Ovary (tissue), 3 donors: ENCODE measurements at regions not wholly inside any gene's neighbourhood (a gene's known extent, or its start where the extent isn't known, plus 50 kb on each side); places are given as distances from the start of the nearest gene placed in this dataset.

ENCODE experiments used
- EP300 ChIP-seq: sonication (generic); formaldehyde crosslinking; IDR thresholded peaks from one replicate; pipeline ENCODE4 v1.6.1; 2017; ENCODE audit warnings: antibody characterized with exemption
- POLR2A ChIP-seq: fragments of 450-650 bp; IDR thresholded peaks from one replicate; pipeline ENCODE4 v1.6.1; 2017; ENCODE audit warnings: antibody characterized with exemption, mild to moderate bottlenecking, moderate library complexity
- TF ChIP-seq, protein P1 (sequence below), 3 donors: fragments of 450-650 bp in 2 of 3; fragments of 200-600 bp in 1 of 3; IDR thresholded peaks; one replicate each; pipeline versions ENCODE4 v1.5.1 to v1.8.0; 2016 to 2022; ENCODE audit warnings: antibody characterized with exemption in 3 of 3, mild to moderate bottlenecking in 1 of 3
- donor health status: DM: no; HTN: no; CAD: no.

DNA sequence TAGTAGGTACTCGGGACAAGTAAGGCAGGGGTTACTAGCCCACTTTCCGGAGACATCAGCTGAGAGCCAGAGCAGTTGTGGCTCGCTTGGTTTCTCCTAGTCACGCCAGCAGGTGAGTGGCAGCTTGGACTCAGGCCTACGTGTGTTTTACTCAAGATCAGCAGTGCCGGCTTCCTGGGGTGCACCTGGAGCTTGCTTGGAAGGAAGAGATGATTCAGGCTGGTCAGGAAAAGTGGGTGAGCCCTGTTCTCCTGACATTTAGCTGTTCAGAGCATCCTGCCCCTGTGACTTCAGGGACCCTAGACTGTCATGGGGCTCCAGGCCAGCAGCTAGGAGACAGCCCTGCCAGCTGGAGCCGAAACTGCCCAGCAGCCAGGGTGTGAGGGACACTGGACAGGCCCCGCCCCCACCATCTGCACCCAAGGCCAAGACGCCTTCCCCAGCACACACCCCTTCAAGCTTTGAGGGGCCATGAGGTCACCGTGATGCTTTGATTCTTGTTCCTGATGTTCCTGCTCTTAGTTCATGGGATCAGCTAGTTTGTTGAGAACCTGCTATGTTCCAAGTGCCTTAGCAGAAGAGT is 238.0 kb upstream of the CIBAR2 start:
- TF ChIP-seq, protein P1, sequence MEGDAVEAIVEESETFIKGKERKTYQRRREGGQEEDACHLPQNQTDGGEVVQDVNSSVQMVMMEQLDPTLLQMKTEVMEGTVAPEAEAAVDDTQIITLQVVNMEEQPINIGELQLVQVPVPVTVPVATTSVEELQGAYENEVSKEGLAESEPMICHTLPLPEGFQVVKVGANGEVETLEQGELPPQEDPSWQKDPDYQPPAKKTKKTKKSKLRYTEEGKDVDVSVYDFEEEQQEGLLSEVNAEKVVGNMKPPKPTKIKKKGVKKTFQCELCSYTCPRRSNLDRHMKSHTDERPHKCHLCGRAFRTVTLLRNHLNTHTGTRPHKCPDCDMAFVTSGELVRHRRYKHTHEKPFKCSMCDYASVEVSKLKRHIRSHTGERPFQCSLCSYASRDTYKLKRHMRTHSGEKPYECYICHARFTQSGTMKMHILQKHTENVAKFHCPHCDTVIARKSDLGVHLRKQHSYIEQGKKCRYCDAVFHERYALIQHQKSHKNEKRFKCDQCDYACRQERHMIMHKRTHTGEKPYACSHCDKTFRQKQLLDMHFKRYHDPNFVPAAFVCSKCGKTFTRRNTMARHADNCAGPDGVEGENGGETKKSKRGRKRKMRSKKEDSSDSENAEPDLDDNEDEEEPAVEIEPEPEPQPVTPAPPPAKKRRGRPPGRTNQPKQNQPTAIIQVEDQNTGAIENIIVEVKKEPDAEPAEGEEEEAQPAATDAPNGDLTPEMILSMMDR (IDR thresholded peaks at IDR 0.05): no peak
- TF ChIP-seq EP300 (no peak), POLR2A (no peak)
